IMR-90 (cell line): ENCODE measurements at regions not wholly inside any gene's neighbourhood (a gene's known extent, or its start where the extent isn't known, plus 50 kb on each side); places are given as distances from the start of the nearest gene placed in this dataset.

Experiments used
- ATAC-seq: fragments of 200-7000 bp; cut with Tn5 transposase; 2 replicates; pipeline ENCODE4 v1.9.1; 2020; ENCODE audit warnings: low read depth, mild to moderate bottlenecking, moderate library complexity
- BruUV-seq: library from RNA; stranded (reverse); fragments of 400-500 nt; replicated peaks from 2 replicates; lab custom pipeline; 2021; lab: Mats Ljungman, UMichigan
- CTCF ChIA-PET: fragments of 300-600 bp; formaldehyde crosslinking; extraction: SDS; loops from one replicate; lab custom pipeline; 2021; ENCODE audit warnings: antibody characterized with exemption; lab: Yijun Ruan, JAX
- POLR2A ChIA-PET: fragments of 300-600 bp; sonication (Branson Sonifier 250); formaldehyde crosslinking; loops from one replicate; lab custom pipeline; 2022; ENCODE audit warnings: antibody characterized with exemption; ENCODE audit not compliant: unreplicated experiment; lab: Charles Lee
- DNase-seq: peaks from one replicate; pipeline ENCODE4 v3.0.0; 2013
- H2AFZ ChIP-seq: replicated peaks from 2 replicates; pipeline ENCODE3; 2013; ENCODE audit warnings: low read length, mild to moderate bottlenecking; ENCODE audit not compliant: poor library complexity
- H2AK5ac ChIP-seq: 2 replicates; pipeline ENCODE4 v1.6.1; 2013; ENCODE audit warnings: low read depth, low read length, inconsistent platforms
- H2AK9ac ChIP-seq: replicated peaks from 2 replicates; pipeline ENCODE3; 2013; ENCODE audit warnings: mild to moderate bottlenecking, low read depth, low read length, moderate library complexity; ENCODE audit not compliant: poor library complexity
- H2BK120ac ChIP-seq: 2 replicates; pipeline ENCODE4 v1.6.1; 2013; ENCODE audit warnings: low read depth, low read length, inconsistent platforms
- H2BK15ac ChIP-seq: 3 replicates; pipeline ENCODE4 v1.6.1; 2013; ENCODE audit warnings: low read depth, low read length, inconsistent platforms
- H2BK20ac ChIP-seq: 2 replicates; pipeline ENCODE4 v1.6.1; 2013; ENCODE audit warnings: low read depth, mild to moderate bottlenecking, inconsistent platforms, low read length, moderate library complexity
- H2BK5ac ChIP-seq: 2 replicates; pipeline ENCODE4 v1.6.1; 2013; ENCODE audit warnings: mild to moderate bottlenecking, low read depth, low read length, inconsistent platforms; ENCODE audit not compliant: poor library complexity, severe bottlenecking
- H3K14ac ChIP-seq: replicated peaks from 2 replicates; pipeline ENCODE4 v1.6.1; 2013; ENCODE audit warnings: low read depth, low read length, inconsistent platforms
- H3K18ac ChIP-seq: 2 replicates; pipeline ENCODE4 v1.6.1; 2013; ENCODE audit warnings: low read depth, low read length, control low read depth
- H3K23ac ChIP-seq: 2 replicates; pipeline ENCODE4 v1.6.1; 2013; ENCODE audit warnings: low read depth, low read length, inconsistent platforms
- H3K27ac ChIP-seq: 2 replicates; pipeline ENCODE4 v1.5.1; 2013; ENCODE audit warnings: mild to moderate bottlenecking, control low read depth, low read length; ENCODE audit not compliant: insufficient read depth
- H3K27me3 ChIP-seq: 2 replicates; pipeline ENCODE4 v1.6.1; 2013; ENCODE audit warnings: low read length; ENCODE audit not compliant: control insufficient read depth, insufficient read depth
- H3K36me3 ChIP-seq: 2 replicates; pipeline ENCODE4 v1.6.1; 2013; ENCODE audit warnings: low read length, mixed read lengths; ENCODE audit not compliant: control insufficient read depth, insufficient read depth
- H3K4ac ChIP-seq: 2 replicates; pipeline ENCODE4 v1.6.1; 2013; ENCODE audit warnings: low read depth, low read length, inconsistent platforms
- H3K4me1 ChIP-seq: 2 replicates; pipeline ENCODE4 v1.6.1; 2013; ENCODE audit warnings: low read length, mixed read lengths; ENCODE audit not compliant: control insufficient read depth, insufficient read depth
- H3K4me2 ChIP-seq: 2 replicates; pipeline ENCODE4 v1.6.1; 2013; ENCODE audit warnings: low read depth, mild to moderate bottlenecking, control low read depth, low read length, moderate library complexity
- H3K4me3 ChIP-seq: 2 replicates; pipeline ENCODE4 v1.5.1; 2013; ENCODE audit warnings: low read depth, mild to moderate bottlenecking, control low read depth, low read length, moderate library complexity; ENCODE audit not compliant: insufficient read depth
- H3K56ac ChIP-seq: 2 replicates; pipeline ENCODE4 v1.6.1; 2013; ENCODE audit warnings: low read length, inconsistent platforms; ENCODE audit not compliant: insufficient read depth; ENCODE audit errors: extremely low read depth
- H3K79me1 ChIP-seq, 2 experiments: 2 replicates each; pipeline ENCODE4 v1.6.1; 2013; ENCODE audit warnings: low read length in 2 of 2, inconsistent platforms in 1 of 2, low read depth in 1 of 2
- H3K9ac ChIP-seq: 2 replicates; pipeline ENCODE4 v1.6.1; 2013; ENCODE audit warnings: low read depth, low read length, control low read depth
- H3K9me1 ChIP-seq: 2 replicates; pipeline ENCODE4 v1.6.1; 2013; ENCODE audit warnings: low read length, inconsistent platforms; ENCODE audit not compliant: insufficient read depth
- H3K9me3 ChIP-seq: 2 replicates; pipeline ENCODE4 v1.6.1; 2013; ENCODE audit warnings: low read length; ENCODE audit not compliant: control insufficient read depth, insufficient read depth
- H4K20me1 ChIP-seq: 2 replicates; pipeline ENCODE4 v1.6.1; 2013; ENCODE audit warnings: low read length, inconsistent platforms; ENCODE audit not compliant: insufficient read depth
- H4K5ac ChIP-seq: 2 replicates; pipeline ENCODE4 v1.6.1; 2013; ENCODE audit warnings: mild to moderate bottlenecking, low read depth, low read length, control low read depth
- H4K8ac ChIP-seq, 2 experiments: 2 replicates each; pipeline ENCODE4 v1.6.1; 2013; ENCODE audit warnings: low read depth in 2 of 2, low read length in 2 of 2, control low read depth in 1 of 2, inconsistent platforms in 1 of 2
- H4K91ac ChIP-seq: 2 replicates; pipeline ENCODE4 v1.6.1; 2013; ENCODE audit warnings: low read depth, low read length, inconsistent platforms; ENCODE audit not compliant: insufficient read depth
- CEBPB ChIP-seq: IDR thresholded peaks from 2 replicates; pipeline ENCODE4 v1.6.1; 2012; ENCODE audit warnings: low read depth, low read length, improper control_type of control experiment
- CHD1 ChIP-seq: IDR thresholded peaks from 2 replicates; pipeline ENCODE4 v1.6.1; 2012; ENCODE audit warnings: low read depth, low read length, improper control_type of control experiment
- ELK1 ChIP-seq: fragments of 150-350 bp; IDR thresholded peaks from 2 replicates; pipeline ENCODE4 v1.6.1; 2016; ENCODE audit warnings: low read depth, mild to moderate bottlenecking, low read length, moderate library complexity, borderline replicate concordance
- SMC3 ChIP-seq: fragments of 150-350 bp; IDR thresholded peaks from 2 replicates; pipeline ENCODE4 v1.6.1; 2016; ENCODE audit warnings: low read depth, mild to moderate bottlenecking, antibody characterized with exemption, low read length, moderate library complexity
- WGBS, 2 experiments: methylation state at CpG; one replicate each; pipeline versions ENCODE4 v1.1.5 to v1.1.7; 2013; ENCODE audit warnings: missing lambda C conversion rate in 2 of 2; ENCODE audit not compliant: insufficient read length in 1 of 2; ENCODE audit errors: extremely low coverage in 2 of 2; 5-methylcytosine and 5-hydroxymethylcytosine counted together
- dilution Hi-C: fragments of 300-500 bp; cut with HindIII; formaldehyde crosslinking; loops from one replicate; pipeline ENCODE4 v1.14.3; 2018; ENCODE audit warnings: low sequenced_read_pairs; ENCODE audit not compliant: unreplicated experiment
- in situ Hi-C: fragments of 300-500 bp; cut with MboI; formaldehyde crosslinking; loops from 3 replicates; pipeline ENCODE4 v1.14.3; 2019; ENCODE audit warnings: low sequenced_read_pairs, inconsistent platforms, mixed read lengths
- intact Hi-C: fragments of 100-400 bp; cut with micrococcal nuclease; formaldehyde crosslinking; loops from 2 replicates; pipeline ENCODE4 v1.10.0; 2022

- no CpG with 5 or more reads among the region's 3 CpGs for WGBS, 2 experiments
- POLR2A ChIA-PET = no interaction called here
- no peak overlapping the region for H2BK5ac ChIP-seq
- ATAC-seq (no peak), DNase-seq (no peak)
- no peak overlapping the region for H2AK9ac ChIP-seq
- no peak overlapping the region for H2BK120ac ChIP-seq
- no TSS peak for BruUV-seq
- no peaks in the 10 kb centered on the region for H3K9me1 ChIP-seq
- no peaks in the 10 kb centered on the region for H3K9me3 ChIP-seq
- H2BK20ac ChIP-seq = no peak overlapping the region
- H3K9ac ChIP-seq = no peak overlapping the region
- H3K14ac ChIP-seq = no peak overlapping the region
- no peaks in the 10 kb centered on the region for H4K20me1 ChIP-seq
- in situ Hi-C loops = no loop called here
- no peaks in the 10 kb centered on the region for H3K27me3 ChIP-seq
- CTCF ChIA-PET = no interaction called here
- no peak overlapping the region for H3K56ac ChIP-seq
- intact Hi-C loops = no loop called here
- no peak overlapping the region for H4K5ac ChIP-seq
- no peaks in the 10 kb centered on the region for H3K79me1 ChIP-seq
- no peak overlapping the region for H3K4ac ChIP-seq
- H3K4me2 ChIP-seq = no peak overlapping the region
- H3K27ac ChIP-seq = no peak overlapping the region
- no peak overlapping the region for H2AK5ac ChIP-seq
- H2AFZ ChIP-seq = no peak overlapping the region
- dilution Hi-C loops = no loop called here
- H3K18ac ChIP-seq = no peak overlapping the region
- H3K36me3 ChIP-seq = no peaks in the 10 kb centered on the region
- TF ChIP-seq SMC3 (no peak), CHD1 (no peak), CEBPB (no peak), ELK1 (no peak)
- no peak overlapping the region for H4K8ac ChIP-seq
- H3K4me3 ChIP-seq = no peak overlapping the region
- no peaks in the 10 kb centered on the region for H3K4me1 ChIP-seq
- no peak overlapping the region for H2BK15ac ChIP-seq
- H3K23ac ChIP-seq = no peak overlapping the region
- H4K91ac ChIP-seq = no peak overlapping the region
Measured at GRCh38 chr2:199627417-199627816, 169.7 kb upstream of the SATB2 start.
